Activated naive CD4-positive, alpha-beta T cell treated with anti-CD3 and anti-CD28 coated beads, Interleukin-2, amount 10 ng/mL, durations not matched to agents 7 days and 5 days (primary cell): ENCODE measurements at regions not wholly inside any gene's neighbourhood (a gene's known extent, or its start where the extent isn't known, plus 50 kb on each side); places are given as distances from the start of the nearest gene placed in this dataset.
"Not testable (repeated sequence)": the region's sequence is repeated elsewhere in the genome, so short reads cannot be mapped to it uniquely, and the experiment has no call there.

Experiments
- CTCF ChIA-PET: fragments of 350-600 bp; sonication (Branson Sonifier 250); formaldehyde crosslinking; loops from one replicate; lab custom pipeline; 2021; ENCODE audit warnings: antibody characterized with exemption; lab: Charles Lee
- DNase-seq: peaks from one replicate; pipeline ENCODE4 v3.0.0-alpha.2; 2020
- H3K27ac Mint-ChIP-seq: one replicate; pipeline ENCODE4 v1.8.0; 2021; ENCODE audit warnings: mild to moderate bottlenecking, moderate library complexity, mixed read lengths
- H3K27me3 Mint-ChIP-seq: one replicate; pipeline ENCODE4 v1.8.0; 2021; ENCODE audit warnings: mild to moderate bottlenecking, mixed read lengths
- H3K36me3 Mint-ChIP-seq: one replicate; pipeline ENCODE4 v1.8.0; 2021; ENCODE audit warnings: mixed read lengths
- H3K4me1 Mint-ChIP-seq: one replicate; pipeline ENCODE4 v1.8.0; 2021; ENCODE audit warnings: mixed read lengths
- H3K4me3 Mint-ChIP-seq: one replicate; pipeline ENCODE4 v1.8.0; 2021; ENCODE audit warnings: mild to moderate bottlenecking, moderate library complexity, mixed read lengths
- H3K9me3 Mint-ChIP-seq: one replicate; pipeline ENCODE4 v1.8.0; 2021; ENCODE audit warnings: mixed read lengths

DNA sequence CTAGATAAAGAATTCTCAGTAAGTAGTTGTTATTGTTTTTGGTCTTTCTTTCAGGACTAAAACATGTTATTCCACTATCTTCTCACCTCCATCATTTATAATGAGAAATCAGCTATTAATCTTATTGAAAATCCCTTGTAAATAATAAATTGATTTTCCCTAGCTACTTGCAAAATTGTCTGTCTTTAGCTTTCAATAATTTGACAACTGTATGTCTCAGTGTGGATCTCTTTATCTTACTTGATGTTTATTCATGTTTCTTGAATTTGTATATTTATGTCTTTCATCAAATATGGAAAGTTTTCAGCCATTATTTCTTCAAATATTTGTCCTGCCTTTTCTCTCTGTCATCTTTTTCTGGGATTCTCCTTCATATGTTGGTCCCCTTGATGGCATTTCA is 117.1 kb upstream of the ANTXRL start:
- Mint-ChIP-seq H3K4me3 (no peak overlapping the region), H3K4me1 (peaks cover 5% of the 10 kb centered on the region), H3K27ac (no peak overlapping the region), H3K9me3 (peaks cover 4% of the 10 kb centered on the region), H3K27me3 (no peaks in the 10 kb centered on the region), H3K36me3 (peaks cover 6% of the 10 kb centered on the region)
- DNase-seq = no peak
- CTCF ChIA-PET = no interaction called here

DNA sequence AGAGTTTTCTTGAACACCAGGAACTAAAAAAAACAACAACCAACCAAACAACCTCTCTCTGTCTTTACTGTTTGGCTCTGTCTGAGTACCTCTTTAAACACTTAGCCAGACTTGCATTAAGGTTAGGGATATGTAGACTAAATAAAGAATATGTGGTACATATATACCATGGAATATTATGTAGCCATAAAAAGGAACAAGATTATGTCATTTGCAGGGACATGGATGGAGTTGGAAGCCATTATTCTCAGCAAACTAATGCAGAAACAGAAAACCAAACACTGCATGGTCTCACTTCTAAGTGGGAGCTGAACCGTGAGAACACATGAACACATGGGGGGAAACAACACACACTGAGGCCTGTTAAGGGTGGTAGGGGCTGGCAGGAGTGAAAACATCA is 116.0 kb upstream of the ANTXRL start:
- Mint-ChIP-seq H3K9me3 (peaks cover 4% of the 10 kb centered on the region), H3K4me3 (no peak overlapping the region), H3K27me3 (no peaks in the 10 kb centered on the region), H3K4me1 (peaks cover 5% of the 10 kb centered on the region), H3K36me3 (peaks cover 6% of the 10 kb centered on the region), H3K27ac (no peak overlapping the region)
- CTCF ChIA-PET = no interaction called here
- no peak for DNase-seq

DNA sequence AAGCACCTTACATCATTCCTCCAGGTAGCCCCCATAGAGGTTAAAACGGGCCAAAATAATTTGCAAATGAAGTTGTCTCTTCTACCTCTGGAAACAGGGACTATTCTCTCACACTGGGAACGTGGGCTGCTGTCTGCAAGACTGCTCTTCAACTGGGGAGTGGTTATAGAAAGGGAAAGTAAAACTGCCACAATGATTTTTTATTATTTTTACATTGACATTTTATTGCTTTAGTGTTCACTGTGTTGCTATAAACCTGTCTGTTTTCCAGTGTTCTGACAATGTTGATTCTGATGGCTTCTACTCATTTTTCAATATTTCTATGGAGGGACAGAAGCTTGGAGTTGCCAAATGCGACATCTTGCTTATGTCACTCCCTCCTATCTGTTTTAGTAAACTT is 115.1 kb upstream of the ANTXRL start:
- peaks cover 6% of the 10 kb centered on the region for H3K36me3 Mint-ChIP-seq
- peaks cover 4% of the 10 kb centered on the region for H3K9me3 Mint-ChIP-seq
- H3K4me1 Mint-ChIP-seq = peaks cover 5% of the 10 kb centered on the region
- DNase-seq = no peak
- H3K27me3 Mint-ChIP-seq = no peaks in the 10 kb centered on the region
- CTCF ChIA-PET = no interaction called here
- H3K4me3 Mint-ChIP-seq = no peak overlapping the region
- H3K27ac Mint-ChIP-seq = no peak overlapping the region

DNA sequence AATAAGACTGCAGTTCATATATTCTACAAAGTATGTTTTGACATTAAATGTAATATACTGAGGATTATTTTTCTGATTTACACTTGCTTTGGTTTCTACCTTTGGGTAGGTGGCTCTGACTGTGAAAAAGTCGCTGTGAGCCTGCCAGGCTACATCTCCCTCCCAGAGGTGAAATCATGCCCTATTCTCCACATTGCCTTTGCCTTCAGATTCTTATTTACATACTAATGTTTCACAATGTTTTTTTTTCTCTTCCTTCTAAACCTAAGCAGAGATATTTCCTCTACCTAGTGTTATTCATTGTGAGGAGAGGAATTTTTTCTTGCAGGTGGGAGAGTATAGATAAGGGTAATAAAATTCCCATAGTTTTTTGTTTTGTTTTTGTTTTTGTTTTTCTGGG is 111.5 kb upstream of the ANTXRL start:
- Mint-ChIP-seq H3K4me1 (peaks cover 5% of the 10 kb centered on the region), H3K27ac (no peak overlapping the region), H3K4me3 (no peak overlapping the region), H3K9me3 (peaks cover 4% of the 10 kb centered on the region), H3K36me3 (peaks cover 5% of the 10 kb centered on the region), H3K27me3 (no peaks in the 10 kb centered on the region)
- DNase-seq = no peak
- CTCF ChIA-PET = interaction anchor here (0.7 kb wide), 1 partner anchor 48 kb away, joined by 3 read pairs; no protein-coding TSS in a partner anchor

DNA sequence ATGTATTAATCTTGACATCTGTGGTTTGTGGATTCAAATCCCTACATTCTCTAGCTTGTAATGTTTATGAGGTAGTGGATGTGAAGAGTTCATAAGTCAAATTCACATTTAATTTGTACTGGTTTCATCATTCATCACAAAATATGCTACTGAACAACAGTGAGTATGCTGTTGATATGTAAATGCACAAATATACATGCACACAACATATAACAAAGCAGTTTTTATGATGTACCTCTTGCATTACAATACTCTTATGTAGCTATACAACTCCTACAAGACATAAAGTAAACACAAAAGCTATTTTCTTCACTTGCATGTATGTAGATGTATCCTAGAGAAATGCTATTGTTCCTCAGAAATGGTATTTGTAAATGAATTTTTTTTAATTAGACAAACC is 111.0 kb upstream of the ANTXRL start:
- peaks cover 2% of the 10 kb centered on the region for H3K9me3 Mint-ChIP-seq
- no peaks in the 10 kb centered on the region for H3K27me3 Mint-ChIP-seq
- no peak overlapping the region for H3K4me3 Mint-ChIP-seq

DNA sequence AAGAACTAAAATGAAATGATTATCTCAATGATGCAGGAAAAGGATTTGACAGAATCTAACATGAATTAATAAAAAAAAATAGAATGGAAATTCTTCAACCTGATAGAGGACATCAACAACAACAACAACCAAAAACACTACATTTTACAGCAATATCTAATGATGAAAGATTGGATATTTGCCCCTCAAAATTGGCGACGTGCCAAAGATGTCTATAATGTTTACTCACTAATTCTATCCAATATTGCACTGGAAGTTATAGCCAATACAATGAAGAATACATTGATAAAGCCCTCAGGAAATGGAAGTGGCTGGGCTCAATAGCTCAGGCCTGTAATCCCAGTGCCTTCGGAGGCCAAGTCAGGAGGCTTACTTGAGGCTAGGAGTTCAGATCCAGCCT is 99.4 kb upstream of the ANTXRL start:
- H3K4me1 Mint-ChIP-seq, CTCF ChIA-PET, H3K27me3 Mint-ChIP-seq, H3K27ac Mint-ChIP-seq, H3K4me3 Mint-ChIP-seq, H3K9me3 Mint-ChIP-seq, DNase-seq: not testable (repeated sequence)
- H3K36me3 Mint-ChIP-seq = peaks cover 12% of the 10 kb centered on the region

More for the DNA sequence above, 111.0 kb upstream of the ANTXRL start:
- Mint-ChIP-seq H3K36me3 (peaks cover under 1% of the 10 kb centered on the region), H3K4me1 (peaks cover 5% of the 10 kb centered on the region), H3K27ac (no peak overlapping the region)
- no peak for DNase-seq
- CTCF ChIA-PET = interaction anchor here (0.7 kb wide), 1 partner anchor 47 kb away, joined by 3 read pairs; no protein-coding TSS in a partner anchor

DNA sequence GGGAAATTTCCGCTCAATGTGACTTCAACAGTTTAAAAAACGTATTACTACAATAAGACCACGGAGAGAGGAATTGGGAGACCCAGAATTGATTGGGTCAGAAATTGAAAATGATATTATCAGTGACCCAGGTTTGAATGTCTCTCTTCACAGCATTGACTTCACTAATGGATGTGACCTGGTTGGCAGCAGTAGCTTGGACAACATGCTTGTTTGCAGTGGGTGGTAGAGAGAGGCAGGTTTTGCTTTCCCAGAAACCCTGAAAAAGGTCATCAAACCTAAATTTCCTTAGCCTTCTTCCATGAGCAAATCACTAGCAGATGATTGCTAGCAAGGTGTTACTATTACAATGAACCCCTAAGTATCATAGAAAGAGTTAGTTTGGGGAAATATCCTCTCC is 89.7 kb upstream of the ANTXRL start:
- CTCF ChIA-PET = no interaction called here
- peaks cover 12% of the 10 kb centered on the region for H3K36me3 Mint-ChIP-seq

DNA sequence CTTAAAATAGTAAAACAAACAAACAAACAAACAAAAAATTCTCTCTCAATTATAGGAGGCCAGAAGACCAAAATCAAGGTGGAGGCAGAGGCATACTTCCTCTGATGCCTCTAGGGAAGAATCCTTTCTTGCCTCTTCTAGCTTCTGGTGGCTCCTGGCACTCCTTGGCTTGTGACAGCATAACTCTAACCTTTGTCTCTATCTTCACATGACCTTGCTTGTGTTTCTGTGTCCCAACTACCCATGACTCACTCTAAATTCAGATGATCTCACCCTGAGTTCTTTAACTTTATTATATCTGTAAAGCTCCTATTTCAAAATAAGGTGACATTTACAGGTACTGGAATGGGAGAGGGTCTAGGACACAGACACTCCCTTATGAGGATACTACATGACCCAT is 88.3 kb upstream of the ANTXRL start:
- Mint-ChIP-seq H3K27ac (no peak overlapping the region), H3K36me3 (peaks cover 16% of the 10 kb centered on the region), H3K27me3 (no peaks in the 10 kb centered on the region), H3K9me3 (no peaks in the 10 kb centered on the region), H3K4me1 (no peaks in the 10 kb centered on the region), H3K4me3 (no peak overlapping the region)
- no peak for DNase-seq
- CTCF ChIA-PET = no interaction called here

More for the DNA sequence above, 89.7 kb upstream of the ANTXRL start:
- Mint-ChIP-seq H3K27ac (no peak overlapping the region), H3K4me1 (no peaks in the 10 kb centered on the region), H3K27me3 (no peaks in the 10 kb centered on the region), H3K9me3 (no peaks in the 10 kb centered on the region), H3K4me3 (no peak overlapping the region)
- DNase-seq = no peak

DNA sequence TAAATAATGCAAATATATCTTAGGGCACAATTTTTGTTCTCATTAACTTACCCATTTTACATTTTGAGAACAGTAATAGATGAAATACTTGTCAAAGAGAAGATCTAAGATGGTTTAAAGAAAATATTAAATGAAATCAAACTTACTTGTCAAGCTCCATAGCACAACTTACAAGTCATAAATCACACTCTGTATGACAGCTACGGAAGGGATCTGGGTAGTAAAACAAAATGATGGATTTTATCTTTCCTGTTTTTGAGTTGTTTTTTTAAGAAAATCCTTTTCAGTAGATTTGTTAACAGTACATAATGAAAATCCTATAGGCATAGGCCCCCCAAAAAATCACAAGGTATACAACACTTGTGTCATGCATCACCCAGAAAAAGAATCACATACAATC is 84.4 kb upstream of the ANTXRL start:
- CTCF ChIA-PET, H3K4me3 Mint-ChIP-seq, DNase-seq, H3K36me3 Mint-ChIP-seq, H3K27me3 Mint-ChIP-seq, H3K4me1 Mint-ChIP-seq, H3K27ac Mint-ChIP-seq, H3K9me3 Mint-ChIP-seq: not testable (repeated sequence)

DNA sequence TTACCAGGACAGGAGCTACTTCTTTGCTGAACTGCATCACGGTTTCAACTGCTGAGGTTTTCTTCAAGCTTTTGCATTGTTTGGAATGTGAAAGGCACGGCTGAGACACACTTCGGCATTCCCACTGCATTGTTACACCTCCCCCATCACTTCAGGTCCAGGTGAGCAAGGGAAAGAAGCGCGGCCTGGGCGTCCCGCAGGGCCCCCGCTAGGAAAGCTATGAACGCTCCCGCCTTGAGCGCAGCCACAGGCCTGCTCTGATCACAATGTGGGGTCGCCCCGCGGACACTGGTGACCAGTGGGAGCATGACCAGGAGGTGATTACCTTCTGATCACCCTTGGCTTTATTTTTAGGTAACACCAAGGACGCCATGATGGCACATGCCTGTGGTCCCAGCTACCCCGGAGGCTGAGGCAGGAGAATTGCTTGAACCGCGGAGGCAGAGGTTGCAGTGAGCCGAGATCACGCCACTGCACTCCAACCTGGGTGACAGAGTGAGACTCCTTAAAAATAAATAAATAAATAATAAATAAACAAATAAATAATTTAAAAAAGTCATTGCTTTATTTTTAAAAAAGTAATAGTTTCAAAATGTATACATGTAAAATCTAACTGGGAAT is 82.2 kb upstream of the ANTXRL start:
- H3K4me3 Mint-ChIP-seq, CTCF ChIA-PET, H3K9me3 Mint-ChIP-seq, H3K27me3 Mint-ChIP-seq, H3K36me3 Mint-ChIP-seq, H3K27ac Mint-ChIP-seq, DNase-seq, H3K4me1 Mint-ChIP-seq: not testable (repeated sequence)

DNA sequence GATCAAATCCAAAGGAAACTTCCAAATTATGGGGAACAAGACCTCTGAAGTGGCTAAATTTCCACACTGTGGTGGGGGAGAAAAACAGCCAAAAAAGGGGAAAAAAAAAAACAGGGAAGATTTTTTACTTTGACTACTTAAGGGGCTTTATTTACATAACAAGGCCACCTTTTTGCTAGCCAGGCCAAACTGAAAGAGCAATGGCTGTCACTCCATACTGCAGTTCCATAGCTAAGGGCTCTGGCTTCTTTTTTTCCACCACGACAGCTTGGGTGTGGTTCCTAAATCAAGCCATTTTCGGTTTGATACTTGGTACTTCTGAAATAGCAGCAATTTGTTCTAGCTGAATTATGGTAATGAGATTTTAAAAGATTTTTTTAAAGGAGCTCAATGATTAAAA is 76.4 kb upstream of the ANTXRL start:
- H3K9me3 Mint-ChIP-seq, H3K27ac Mint-ChIP-seq, DNase-seq, H3K4me1 Mint-ChIP-seq, H3K27me3 Mint-ChIP-seq, H3K36me3 Mint-ChIP-seq, CTCF ChIA-PET, H3K4me3 Mint-ChIP-seq: not testable (repeated sequence)

DNA sequence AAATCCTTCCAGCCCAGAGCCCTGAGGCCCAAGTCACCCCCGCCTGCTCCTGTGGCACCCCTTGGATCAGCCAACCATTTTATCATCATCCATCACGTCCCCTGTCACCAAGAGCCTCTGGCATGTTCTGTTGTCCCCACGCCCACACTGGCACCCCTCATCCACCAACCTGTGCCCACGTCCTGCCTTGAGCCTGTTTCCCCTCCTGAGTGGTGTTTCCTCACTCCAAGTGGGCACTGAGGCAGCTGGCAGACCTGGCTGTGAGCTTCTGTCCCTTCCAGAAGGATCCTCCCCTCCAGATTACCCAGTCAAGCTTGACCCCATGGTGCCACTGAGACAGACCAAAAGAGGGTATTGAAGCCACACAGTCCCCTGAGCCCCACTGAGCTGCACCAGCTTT is 71.4 kb upstream of the ANTXRL start:
- Mint-ChIP-seq H3K27me3 (no peaks in the 10 kb centered on the region), H3K36me3 (peaks cover 25% of the 10 kb centered on the region), H3K4me1 (peaks cover 4% of the 10 kb centered on the region), H3K9me3 (no peaks in the 10 kb centered on the region), H3K27ac (no peak overlapping the region), H3K4me3 (no peak overlapping the region)
- CTCF ChIA-PET = no interaction called here
- no peak for DNase-seq

DNA sequence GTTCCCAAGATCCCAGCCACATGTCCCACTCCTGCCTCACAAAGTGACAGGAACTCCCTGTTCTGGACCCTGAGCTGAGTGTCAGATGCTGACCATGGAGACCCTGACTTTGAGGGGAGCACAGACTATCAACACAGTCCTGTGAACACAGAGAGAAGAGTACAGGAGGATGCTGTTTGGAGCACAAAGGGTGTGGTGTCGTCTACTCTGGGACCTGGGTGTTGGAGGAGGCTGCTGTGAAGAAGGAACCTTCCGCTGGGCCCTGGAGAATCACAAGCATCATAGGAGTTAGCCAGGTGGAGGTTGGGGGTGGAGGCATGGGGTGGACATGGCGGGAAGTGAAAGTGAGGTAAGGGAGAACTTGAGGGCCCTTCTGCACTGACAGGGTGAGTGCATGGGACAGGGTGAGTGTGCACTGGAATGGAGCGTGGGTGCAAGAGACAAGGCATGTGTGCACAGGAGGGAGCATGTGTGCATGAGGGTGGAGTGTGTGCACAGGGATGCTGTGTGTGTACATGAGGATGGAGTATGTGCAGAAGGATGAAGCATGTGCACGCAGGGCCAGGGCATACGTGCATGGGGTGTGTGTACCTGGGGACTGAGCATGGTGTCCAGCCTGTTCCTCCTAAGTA is 70.7 kb upstream of the ANTXRL start:
- Mint-ChIP-seq H3K27me3 (no peaks in the 10 kb centered on the region), H3K36me3 (peaks cover 25% of the 10 kb centered on the region), H3K27ac (no peak overlapping the region), H3K4me1 (peaks cover 4% of the 10 kb centered on the region), H3K9me3 (no peaks in the 10 kb centered on the region), H3K4me3 (no peak overlapping the region)
- DNase-seq = no peak
- CTCF ChIA-PET = interaction anchor here (1.5 kb wide), 1 partner anchor 11 kb away, joined by 3 read pairs; no protein-coding TSS in a partner anchor

DNA sequence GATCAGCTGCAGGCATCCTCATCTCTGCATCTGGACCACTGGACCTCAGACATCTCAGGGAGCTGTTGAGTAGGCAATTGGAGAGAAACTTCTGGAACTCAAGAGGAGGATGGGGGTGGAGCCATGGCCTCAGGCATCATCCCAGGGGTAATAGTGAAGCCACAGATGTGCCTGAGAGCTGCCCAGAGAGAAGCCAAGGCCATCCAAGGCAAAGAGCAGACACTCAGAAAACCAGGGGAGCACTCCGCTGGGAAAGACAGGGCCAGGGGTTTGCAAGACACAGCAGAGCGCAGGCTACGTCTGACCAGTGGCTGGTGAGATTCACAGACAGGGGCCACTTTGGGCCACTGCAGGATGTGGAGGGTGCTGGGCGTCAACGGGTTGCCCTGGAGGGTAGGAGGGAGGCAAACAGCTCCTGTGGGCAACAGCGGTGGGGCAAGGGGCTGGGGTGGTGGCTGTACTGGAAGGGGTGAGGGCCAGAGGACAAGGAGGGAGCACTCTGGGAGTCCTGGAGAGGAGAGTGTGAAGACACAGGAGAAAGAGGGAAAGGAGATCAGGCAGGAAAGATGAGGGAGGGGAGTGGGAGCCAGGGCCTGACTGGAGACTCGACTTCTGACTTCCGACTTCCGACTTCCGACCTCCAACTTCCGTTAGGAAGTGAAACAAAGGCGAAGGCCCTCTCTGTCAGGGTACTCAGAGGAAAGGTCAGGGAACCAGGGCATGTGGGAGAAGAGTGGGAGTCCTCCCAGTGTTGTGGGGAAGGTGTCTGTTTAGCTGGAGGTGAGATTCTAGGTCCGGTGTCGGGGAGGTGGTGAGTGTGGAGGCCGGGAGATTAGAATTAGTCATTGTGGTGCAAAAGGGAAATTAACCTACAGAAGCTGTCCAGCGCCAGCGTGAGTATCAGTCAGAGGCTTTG is 69.7 kb upstream of the ANTXRL start:
- H3K9me3 Mint-ChIP-seq = no peaks in the 10 kb centered on the region
- CTCF ChIA-PET = interaction anchor here (1.5 to 3.3 kb wide), 2 partner anchors 10 to 11 kb away, joined by 3 to 16 read pairs; no protein-coding TSS in a partner anchor
- no peak for DNase-seq
- H3K27ac Mint-ChIP-seq = no peak overlapping the region
- no peaks in the 10 kb centered on the region for H3K27me3 Mint-ChIP-seq
- H3K36me3 Mint-ChIP-seq = peaks cover 27% of the 10 kb centered on the region
- H3K4me3 Mint-ChIP-seq = no peak overlapping the region
- H3K4me1 Mint-ChIP-seq = peaks cover 4% of the 10 kb centered on the region
